ENCODE measurements at regions not wholly inside any gene's neighbourhood (a gene's known extent, or its start where the extent isn't known, plus 50 kb on each side); places are given as distances from the start of the nearest gene placed in this dataset.

DNA sequence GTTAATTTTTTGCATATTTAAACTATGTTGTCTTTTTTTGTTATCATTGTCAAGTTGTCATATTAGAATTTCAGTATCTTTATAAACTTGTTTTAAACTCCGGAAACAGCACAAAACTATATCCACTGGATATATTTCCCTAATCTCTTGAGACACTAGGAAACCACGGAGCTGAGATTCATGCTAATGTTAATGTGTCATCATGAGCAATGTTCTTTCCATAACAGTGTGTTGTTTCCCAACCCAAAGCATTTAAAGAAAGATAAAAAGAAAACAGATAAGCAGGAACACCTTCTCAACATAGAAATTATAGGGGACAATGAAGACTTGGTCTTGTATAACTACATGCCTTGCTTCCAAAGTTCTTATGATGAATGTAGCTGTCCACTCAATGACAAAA lies 626.2 kb upstream of the TMPRSS15 start:
- TF ChIP-seq NFRKB (IDR thresholded peaks at IDR 0.05) (no peak), HDGF (IDR thresholded peaks at IDR 0.05; ENCODE audit: borderline replicate concordance) (no peak), FOXM1 (IDR thresholded peaks at IDR 0.05; ENCODE audit: borderline replicate concordance) (no peak), SUZ12 (IDR thresholded peaks at IDR 0.05) (no peak), BHLHE40 (IDR thresholded peaks at IDR 0.05; ENCODE audit: borderline replicate concordance) (no peak)

All from HEK293T (cell line).